NOMO-1 (cell line): ENCODE measurements at regions not wholly inside any gene's neighbourhood (a gene's known extent, or its start where the extent isn't known, plus 50 kb on each side); places are given as distances from the start of the nearest gene placed in this dataset.
"Not testable (repeated sequence)": the region's sequence is repeated elsewhere in the genome, so short reads cannot be mapped to it uniquely, and the experiment has no call there.

Experiments
- DNase-seq, 2 experiments: peaks; one replicate each; lab custom pipeline; 2025; ENCODE audit not compliant: unreplicated experiment in 2 of 2; lab: John Stamatoyannopoulos, UW

GRCh38 chr2:75932996-75933395 is 222.3 kb upstream of the GCFC2 start:
- no peak for DNase-seq

GRCh38 chr2:75928093-75928492 is 217.4 kb upstream of the GCFC2 start:
- no peak for DNase-seq

- DNase-seq, result no peak
Observed at GRCh38 chr2:75925331-75926024, 214.8 kb upstream of the GCFC2 start.

- DNase-seq, result no peak
Observed at GRCh38 chr2:75922191-75922590, 211.5 kb upstream of the GCFC2 start.

GRCh38 chr2:75920859-75921551 is 210.3 kb upstream of the GCFC2 start:
- DNase-seq, result no peak

- DNase-seq, result no peak
Observed at GRCh38 chr2:75915851-75916634, 205.3 kb upstream of the GCFC2 start.

- DNase-seq, result peak in 1 of 2 experiments; percentile 37
Observed at GRCh38 chr2:75896779-75897366, 186.2 kb upstream of the GCFC2 start.

GRCh38 chr2:75894170-75894569 is 183.5 kb upstream of the GCFC2 start:
- no peak for DNase-seq

GRCh38 chr2:75892490-75892889 is 181.8 kb upstream of the GCFC2 start:
- no peak for DNase-seq

- DNase-seq, result no peak
Observed at GRCh38 chr2:75882530-75882929, 171.8 kb upstream of the GCFC2 start.

GRCh38 chr2:75875606-75876005 is 164.9 kb upstream of the GCFC2 start:
- not testable (repeated sequence) for DNase-seq

GRCh38 chr2:75871762-75872614 is 161.3 kb upstream of the GCFC2 start:
- not testable (repeated sequence) for DNase-seq

GRCh38 chr2:75870651-75871137 is 160.0 kb upstream of the GCFC2 start:
- DNase-seq, result no peak

- no peak for DNase-seq
Observed at GRCh38 chr2:75870133-75870532, 159.4 kb upstream of the GCFC2 start.

- DNase-seq, result no peak
Observed at GRCh38 chr2:75865702-75866101, 155.0 kb upstream of the GCFC2 start.

GRCh38 chr2:75865083-75865482 is 154.4 kb upstream of the GCFC2 start:
- no peak for DNase-seq

- no peak for DNase-seq
Observed at GRCh38 chr2:75862547-75862946, 151.8 kb upstream of the GCFC2 start.

GRCh38 chr2:75853436-75853835 is 142.7 kb upstream of the GCFC2 start:
- no peak for DNase-seq

- no peak for DNase-seq
Observed at GRCh38 chr2:75852639-75853038, 141.9 kb upstream of the GCFC2 start.

- no peak for DNase-seq
Observed at GRCh38 chr2:75846683-75847190, 136.0 kb upstream of the GCFC2 start.
